Smooth muscle cell (in vitro differentiated cells): ENCODE measurements at regions not wholly inside any gene's neighbourhood (a gene's known extent, or its start where the extent isn't known, plus 50 kb on each side); places are given as distances from the start of the nearest gene placed in this dataset.
A peak's percentile ranks its signal among the peaks of the same experiment; 100 is the strongest.

Source experiments
- DNase-seq: peaks from one replicate; lab custom pipeline; 2025; ENCODE audit not compliant: unreplicated experiment; lab: John Stamatoyannopoulos, UW
- H2AFZ ChIP-seq: fragments of 200-600 bp; sonication (generic); 2 replicates; pipeline ENCODE4 v1.6.0; 2016; ENCODE audit warnings: antibody characterized with exemption, low read depth, mild to moderate bottlenecking
- H3F3A ChIP-seq: fragments of 200-600 bp; sonication (generic); 2 replicates; pipeline ENCODE4 v1.6.0; 2017; ENCODE audit warnings: antibody characterized with exemption, low read depth
- H3K27ac ChIP-seq: fragments of 200-600 bp; sonication (generic); 2 replicates; pipeline ENCODE4 v1.5.1; 2016; ENCODE audit warnings: low read depth, mild to moderate bottlenecking
- H3K27me3 ChIP-seq: fragments of 200-600 bp; sonication (generic); 2 replicates; pipeline ENCODE4 v1.6.1; 2016; ENCODE audit warnings: low read depth, mild to moderate bottlenecking
- H3K36me3 ChIP-seq: fragments of 200-600 bp; sonication (generic); 2 replicates; pipeline ENCODE4 v1.5.1; 2016; ENCODE audit warnings: low read depth
- H3K4me1 ChIP-seq: fragments of 200-600 bp; sonication (generic); 2 replicates; pipeline ENCODE4 v1.5.1; 2016; ENCODE audit warnings: low read depth
- H3K4me2 ChIP-seq: fragments of 200-600 bp; sonication (generic); 2 replicates; pipeline ENCODE4 v1.6.0; 2016; ENCODE audit warnings: mild to moderate bottlenecking
- H3K4me3 ChIP-seq: fragments of 200-600 bp; sonication (generic); 2 replicates; pipeline ENCODE4 v1.5.1; 2016; ENCODE audit warnings: mild to moderate bottlenecking
- H3K79me2 ChIP-seq: fragments of 200-600 bp; sonication (generic); 2 replicates; pipeline ENCODE4 v1.6.0; 2016; ENCODE audit warnings: low read depth, mild to moderate bottlenecking
- H3K9ac ChIP-seq: fragments of 200-600 bp; sonication (generic); 2 replicates; pipeline ENCODE4 v1.6.0; 2016; ENCODE audit warnings: low read depth
- H3K9me3 ChIP-seq: fragments of 200-600 bp; sonication (generic); replicated peaks from 2 replicates; pipeline ENCODE4 v1.5.1; 2016; ENCODE audit warnings: low read depth
- H4K20me1 ChIP-seq: fragments of 200-600 bp; sonication (generic); 2 replicates; pipeline ENCODE4 v1.6.0; 2016; ENCODE audit warnings: low read depth
- CTCF ChIP-seq: fragments of 200-600 bp; sonication (generic); IDR thresholded peaks from 2 replicates; pipeline ENCODE4 v1.5.1; 2017; ENCODE audit warnings: borderline replicate concordance, mild to moderate bottlenecking, antibody characterized with exemption; ENCODE audit not compliant: insufficient read depth, poor library complexity, severe bottlenecking
- WGBS: methylation state at CpG from one replicate; pipeline ENCODE4 v1.1.7; 2016; ENCODE audit warnings: low lambda C conversion rate; 5-methylcytosine and 5-hydroxymethylcytosine counted together

GRCh38 chr5:126366199-126366560, 57.0 kb upstream of the GRAMD2B start:
- no peak for TF ChIP-seq CTCF
- Histone ChIP-seq H3K27me3 (no peaks in the 10 kb centered on the region), H4K20me1 (no peaks in the 10 kb centered on the region), H3K79me2 (no peaks in the 10 kb centered on the region), H3K27ac (no peak overlapping the region), H3K9me3 (no peaks in the 10 kb centered on the region), H3K4me2 (no peak overlapping the region), H3K9ac (no peak overlapping the region), H3K4me1 (peaks cover 31% of the 10 kb centered on the region), H3K4me3 (no peak overlapping the region), H2AFZ (no peak overlapping the region), H3F3A (peaks cover 6% of the 10 kb centered on the region), H3K36me3 (no peaks in the 10 kb centered on the region)
- no peak for DNase-seq
- 32% methylated on average over 1 of the region's 1 CpG for WGBS

GRCh38 chr5:126368239-126368812, 54.9 kb upstream of the GRAMD2B start:
- Histone ChIP-seq H3K4me2 (no peak overlapping the region), H3K27me3 (no peaks in the 10 kb centered on the region), H3F3A (peaks cover 6% of the 10 kb centered on the region), H3K27ac (peak overlapping the region; percentile 48), H3K9ac (no peak overlapping the region), H3K9me3 (no peaks in the 10 kb centered on the region), H4K20me1 (no peaks in the 10 kb centered on the region), H3K36me3 (no peaks in the 10 kb centered on the region), H3K4me1 (peaks cover 31% of the 10 kb centered on the region), H3K4me3 (no peak overlapping the region), H3K79me2 (no peaks in the 10 kb centered on the region), H2AFZ (no peak overlapping the region)
- no peak for DNase-seq
- TF ChIP-seq CTCF: no peak
- WGBS: 18% methylated on average over 2 of the region's 2 CpGs

GRCh38 chr5:126369083-126369482, 54.1 kb upstream of the GRAMD2B start:
- 90% methylated on average over 2 of the region's 2 CpGs for WGBS
- H3K27ac ChIP-seq: peak overlapping the region; percentile 48
- no peak for TF ChIP-seq CTCF
- H3K4me3 ChIP-seq: no peak overlapping the region
- H3K4me1 ChIP-seq: peaks cover 31% of the 10 kb centered on the region
- H3K36me3 ChIP-seq: no peaks in the 10 kb centered on the region
- no peaks in the 10 kb centered on the region for H4K20me1 ChIP-seq
- no peaks in the 10 kb centered on the region for H3K27me3 ChIP-seq
- H3F3A ChIP-seq: peaks cover 6% of the 10 kb centered on the region
- H3K9me3 ChIP-seq: no peaks in the 10 kb centered on the region
- no peak overlapping the region for H2AFZ ChIP-seq
- no peak overlapping the region for H3K4me2 ChIP-seq
- no peaks in the 10 kb centered on the region for H3K79me2 ChIP-seq
- no peak overlapping the region for H3K9ac ChIP-seq
- DNase-seq: no peak
